Left renal pelvis (tissue), 4 donors: ENCODE measurements at regions not wholly inside any gene's neighbourhood (a gene's known extent, or its start where the extent isn't known, plus 50 kb on each side); places are given as distances from the start of the nearest gene placed in this dataset.

Source experiments
- DNase-seq, 4 donors: peaks; one replicate each; pipeline ENCODE4 v3.0.0-alpha.2; 2013; ENCODE audit warnings: low read depth in 4 of 4, low spot score in 3 of 4

DNA sequence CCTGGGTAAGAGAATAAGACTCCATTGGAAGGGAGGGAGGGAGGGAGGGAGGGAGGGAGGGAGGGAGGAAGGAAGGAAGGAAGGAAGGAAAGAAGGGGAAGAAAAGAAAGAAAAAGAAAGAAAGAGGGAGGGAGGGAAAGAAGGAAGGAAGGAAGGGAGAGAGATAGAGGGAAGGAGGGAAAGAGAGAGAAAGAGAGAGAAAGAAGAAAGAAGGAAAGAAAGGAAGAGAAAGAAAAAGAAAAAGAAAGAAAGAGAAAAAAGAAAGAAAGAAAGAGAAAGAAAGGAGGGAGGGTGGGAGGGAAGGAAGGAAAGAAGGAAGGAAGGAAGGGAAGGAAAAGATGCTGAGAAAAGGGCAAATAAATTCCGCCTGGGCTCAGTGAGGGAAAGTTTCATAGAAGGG, 74.7 kb upstream of the IFNAR2 start:
- no peak for DNase-seq

DNA sequence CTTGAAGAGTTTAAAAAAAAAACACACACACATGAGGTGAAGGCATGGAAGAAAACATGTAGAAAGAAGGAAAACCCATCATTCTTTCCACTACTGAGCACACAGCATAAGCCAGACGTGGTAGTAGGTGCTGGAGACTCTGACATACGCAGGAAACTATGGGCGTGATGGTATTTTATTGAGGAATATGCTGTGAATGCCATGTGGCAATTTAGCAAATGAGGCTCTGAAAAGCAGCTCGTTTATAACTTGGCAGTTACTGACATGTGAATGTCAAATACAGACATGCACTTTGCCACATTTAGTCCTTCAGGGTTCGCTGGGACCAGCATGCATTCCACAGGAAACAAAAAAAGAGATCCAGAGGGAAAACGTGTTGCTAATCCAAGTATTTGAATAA, 74.3 kb upstream of the IFNAR2 start:
- DNase-seq = no peak

DNA sequence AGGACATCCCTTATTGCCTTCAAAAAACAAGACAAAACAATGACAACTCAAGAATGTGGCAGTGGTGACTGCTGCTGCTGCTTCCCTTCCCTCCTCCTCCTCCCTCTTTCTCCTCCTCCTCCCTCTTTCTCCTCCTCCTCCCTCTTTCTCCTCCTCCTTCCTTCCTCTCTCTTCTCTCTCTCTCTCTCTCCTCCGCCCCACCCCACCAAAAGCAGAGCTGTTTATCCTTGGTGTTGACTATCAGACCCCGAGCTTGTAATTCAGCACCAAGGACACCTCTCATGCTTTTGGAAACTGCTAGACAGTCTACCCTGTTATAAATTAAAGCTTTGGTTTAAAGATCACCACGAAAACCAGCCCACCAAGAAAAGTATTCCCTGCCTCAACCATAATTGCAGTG, 72.4 kb upstream of the IFNAR2 start:
- peak in 1 of 4 donors; percentile 22 for DNase-seq

DNA sequence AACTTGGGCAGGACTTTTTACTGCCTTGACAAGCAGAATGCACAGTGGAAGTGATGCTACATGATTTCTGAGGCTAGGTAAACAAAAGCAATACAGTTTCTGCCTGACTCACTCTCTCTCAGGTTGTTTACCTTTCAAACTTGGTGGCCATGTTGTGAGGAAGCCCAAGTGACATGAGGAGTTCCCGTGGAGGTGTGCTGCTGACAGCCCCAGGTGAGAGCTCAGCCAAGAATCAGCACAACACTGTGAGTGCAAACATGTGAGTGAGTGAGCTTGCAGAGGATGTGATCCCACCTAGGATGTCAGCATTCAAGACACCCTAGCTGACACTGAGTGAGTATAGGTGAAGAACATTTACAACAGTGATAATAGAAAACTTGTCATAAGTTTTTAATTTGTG, 71.1 kb upstream of the IFNAR2 start:
- no peak for DNase-seq

DNA sequence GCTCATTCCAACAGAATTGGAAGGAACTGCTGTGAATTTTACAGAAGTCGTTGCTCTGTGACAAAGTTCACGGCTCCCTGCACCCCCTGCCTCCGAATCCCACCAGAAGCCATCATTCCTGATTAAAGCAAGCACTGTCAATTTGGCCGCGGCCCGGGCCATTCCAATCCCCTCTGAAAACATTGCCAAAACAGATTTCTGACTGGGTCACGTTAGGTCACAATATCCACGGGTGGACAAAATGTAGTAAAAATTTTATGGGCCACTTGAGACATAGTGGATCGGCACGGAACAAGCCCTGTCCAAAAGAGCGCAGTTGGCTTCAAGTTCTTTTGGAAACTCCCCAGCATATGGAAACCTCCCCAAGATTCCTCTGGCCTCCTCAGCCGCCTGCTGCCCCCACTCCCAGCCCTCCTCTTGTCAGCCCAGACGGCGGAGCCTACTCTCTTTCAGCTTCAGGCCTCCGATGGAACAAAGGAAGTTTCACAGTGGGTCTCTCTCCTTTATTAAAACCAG, 67.2 kb upstream of the IFNAR2 start:
- peak; percentile 21 to 35 (median 26) for DNase-seq

DNA sequence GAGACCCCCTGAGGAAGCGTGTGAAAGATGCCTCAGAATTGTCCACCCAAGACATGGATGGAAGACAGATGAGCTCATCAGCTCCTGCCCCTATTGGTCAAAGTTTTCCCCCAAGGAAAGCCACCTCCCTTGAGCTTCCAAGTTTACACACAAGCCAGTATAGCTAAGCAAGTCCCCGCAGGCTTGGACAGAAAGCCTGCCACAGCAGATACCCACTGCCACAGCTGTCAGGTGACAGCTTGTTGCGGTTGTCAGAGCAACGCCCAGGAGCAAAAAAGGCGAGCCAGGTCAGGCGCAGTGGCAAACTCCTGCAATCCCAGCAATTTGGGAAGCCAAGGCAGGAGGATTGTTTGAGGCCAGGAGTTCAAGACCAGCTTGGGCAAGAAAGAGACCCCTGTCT, 60.9 kb upstream of the IFNAR2 start:
- DNase-seq = no peak

DNA sequence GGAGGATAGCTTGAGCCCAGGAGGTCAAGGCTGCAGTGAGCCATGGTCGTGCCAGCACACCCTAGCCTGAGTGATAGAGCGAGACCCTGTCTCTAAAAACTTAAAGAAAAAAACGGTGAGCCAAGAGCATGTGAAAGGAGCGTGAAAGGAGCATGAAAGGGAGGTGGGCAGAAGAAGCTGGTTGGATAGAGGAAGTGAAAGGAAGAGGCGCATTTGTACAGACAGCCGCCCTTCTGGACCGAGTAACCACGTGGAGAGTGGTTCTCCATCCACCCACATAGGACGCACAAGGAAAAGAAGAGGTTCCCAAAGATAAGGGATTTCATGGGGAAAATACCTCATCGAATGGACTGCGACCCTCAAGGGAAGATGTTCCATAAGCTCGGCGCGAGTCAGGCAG, 60.4 kb upstream of the IFNAR2 start:
- DNase-seq = no peak

DNA sequence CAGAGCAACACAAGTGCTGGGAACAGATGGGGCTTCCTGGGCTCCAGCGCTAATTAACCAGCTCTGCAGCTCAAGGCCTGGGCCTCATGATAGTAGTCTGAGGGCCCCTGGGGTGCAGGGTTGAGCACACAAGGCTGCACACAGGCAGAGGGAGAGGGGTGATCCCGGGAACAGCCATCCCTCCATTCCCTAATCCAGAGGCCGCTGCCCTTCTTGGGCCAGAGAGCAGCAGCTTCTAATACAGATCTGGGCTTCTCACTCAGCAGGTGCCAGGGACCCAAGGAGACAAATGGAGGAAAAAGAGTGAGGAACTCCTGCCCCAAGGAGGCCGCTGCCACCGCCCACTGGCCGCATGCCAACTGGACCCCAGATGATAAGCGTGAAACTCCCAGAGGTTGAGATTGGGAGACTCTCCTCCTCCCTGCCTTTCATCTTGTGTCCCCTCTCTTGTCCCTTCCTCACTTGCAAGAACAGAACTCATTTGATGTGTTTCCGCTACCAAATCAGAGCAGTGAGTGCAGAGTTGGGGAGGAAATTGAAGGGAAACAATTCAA, 58.0 kb upstream of the IFNAR2 start:
- DNase-seq = no peak

DNA sequence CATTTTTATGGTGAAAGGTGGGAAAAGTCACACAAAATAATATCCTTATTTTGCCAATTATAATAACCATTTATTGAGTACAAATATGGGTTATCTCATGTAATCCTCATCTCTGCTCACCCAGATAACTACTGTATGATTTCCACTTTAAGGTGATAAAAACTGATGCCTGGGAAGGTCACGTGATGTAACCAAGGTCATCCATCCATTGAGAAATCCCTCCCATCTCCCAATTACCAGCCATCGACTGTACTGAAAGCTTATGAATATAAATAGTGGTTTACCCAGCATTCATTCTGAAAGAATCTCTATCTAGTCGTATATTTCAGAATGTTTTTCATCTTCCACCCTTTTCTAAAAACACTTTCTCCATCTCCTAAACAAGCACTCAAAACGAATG, 55.0 kb upstream of the IFNAR2 start:
- DNase-seq = no peak
